ENCODE measurements at regions not wholly inside any gene's neighbourhood (a gene's known extent, or its start where the extent isn't known, plus 50 kb on each side); places are given as distances from the start of the nearest gene placed in this dataset.

- TF ChIP-seq CTCF (IDR thresholded peaks at IDR 0.05) (no peak), POLR2AphosphoS5 (IDR thresholded peaks at IDR 0.05) (no peak), POLR2A (IDR thresholded peaks at IDR 0.05) (no peak)
Measured at GRCh38 chr15:36256404-36256807, 323.0 kb upstream of the CDIN1 start.

All from prostate gland (tissue), 2 donors.